HFFc6 (cell line): ENCODE measurements at regions not wholly inside any gene's neighbourhood (a gene's known extent, or its start where the extent isn't known, plus 50 kb on each side); places are given as distances from the start of the nearest gene placed in this dataset.

Experiments
- DNase-seq: peaks from one replicate; pipeline ENCODE4 v3.0.0-alpha.2; 2018
- H3K27ac Mint-ChIP-seq: 2 replicates; pipeline ENCODE4 v1.8.0; 2020; ENCODE audit warnings: mild to moderate bottlenecking, mixed read lengths
- H3K27me3 Mint-ChIP-seq: 2 replicates; pipeline ENCODE4 v1.8.0; 2021; ENCODE audit warnings: mild to moderate bottlenecking, moderate library complexity, mixed read lengths; ENCODE audit not compliant: insufficient read depth
- H3K36me3 Mint-ChIP-seq: 2 replicates; pipeline ENCODE4 v1.8.0; 2021; ENCODE audit warnings: low read depth, mixed read lengths
- H3K4me1 Mint-ChIP-seq: 2 replicates; pipeline ENCODE4 v1.8.0; 2020; ENCODE audit warnings: low read depth, mixed read lengths
- H3K4me3 Mint-ChIP-seq: 2 replicates; pipeline ENCODE4 v1.8.0; 2020; ENCODE audit warnings: mild to moderate bottlenecking, moderate library complexity, mixed read lengths
- H3K9me3 Mint-ChIP-seq: 2 replicates; pipeline ENCODE4 v1.8.0; 2020; ENCODE audit warnings: mild to moderate bottlenecking, mixed read lengths
- CTCF ChIP-seq: fragments of 200-600 bp; sonication (generic); IDR thresholded peaks from 2 replicates; pipeline ENCODE4 v1.5.0; 2021; ENCODE audit warnings: antibody characterized with exemption, mild to moderate bottlenecking

GRCh38 chr2:16117021-16117700 is 176.8 kb downstream of the MYCN start:
- Mint-ChIP-seq H3K4me3 (no peak overlapping the region), H3K27ac (no peak overlapping the region), H3K9me3 (peaks cover 25% of the 10 kb centered on the region), H3K4me1 (no peaks in the 10 kb centered on the region), H3K27me3 (no peaks in the 10 kb centered on the region; the same call in none of the 2 replicates), H3K36me3 (peaks cover 7% of the 10 kb centered on the region; the same call in 1 of the 2 replicates)
- DNase-seq = no peak
- no peak for TF ChIP-seq CTCF

GRCh38 chr2:16115881-16116830 is 175.8 kb downstream of the MYCN start:
- DNase-seq = no peak
- no peak for TF ChIP-seq CTCF
- H3K36me3 Mint-ChIP-seq = no peaks in the 10 kb centered on the region
- H3K27ac Mint-ChIP-seq = no peak overlapping the region
- no peak overlapping the region for H3K4me3 Mint-ChIP-seq
- peaks cover 16% of the 10 kb centered on the region for H3K9me3 Mint-ChIP-seq
- H3K27me3 Mint-ChIP-seq = no peaks in the 10 kb centered on the region; the same call in 1 of the 2 replicates
- no peaks in the 10 kb centered on the region for H3K4me1 Mint-ChIP-seq

GRCh38 chr2:16115291-16115690 is 174.9 kb downstream of the MYCN start:
- Mint-ChIP-seq H3K4me3 (no peak overlapping the region), H3K27ac (no peak overlapping the region)

GRCh38 chr2:16114836-16115235 is 174.5 kb downstream of the MYCN start:
- Mint-ChIP-seq H3K9me3 (peaks cover 15% of the 10 kb centered on the region), H3K4me3 (no peak overlapping the region), H3K4me1 (no peaks in the 10 kb centered on the region), H3K27ac (no peak overlapping the region), H3K36me3 (no peaks in the 10 kb centered on the region), H3K27me3 (no peaks in the 10 kb centered on the region; the same call in 1 of the 2 replicates)
- no peak for TF ChIP-seq CTCF
- no peak for DNase-seq

More at GRCh38 chr2:16115291-16115690, 174.9 kb downstream of the MYCN start:
- no peaks in the 10 kb centered on the region for H3K4me1 Mint-ChIP-seq
- H3K9me3 Mint-ChIP-seq = peaks cover 11% of the 10 kb centered on the region
- no peaks in the 10 kb centered on the region; the same call in 1 of the 2 replicates for H3K27me3 Mint-ChIP-seq
- DNase-seq = no peak
- TF ChIP-seq CTCF = no peak
- H3K36me3 Mint-ChIP-seq = no peaks in the 10 kb centered on the region

- no peak for DNase-seq
- Mint-ChIP-seq H3K27ac (no peak overlapping the region), H3K4me3 (no peak overlapping the region)
Measured at GRCh38 chr2:16114070-16114469, 173.7 kb downstream of the MYCN start.

More at GRCh38 chr2:16114070-16114469, 173.7 kb downstream of the MYCN start:
- peaks cover 10% of the 10 kb centered on the region for H3K9me3 Mint-ChIP-seq
- H3K27me3 Mint-ChIP-seq = no peaks in the 10 kb centered on the region; the same call in 1 of the 2 replicates
- H3K4me1 Mint-ChIP-seq = no peaks in the 10 kb centered on the region
- TF ChIP-seq CTCF = no peak
- no peaks in the 10 kb centered on the region for H3K36me3 Mint-ChIP-seq
